DMS153 treated with DMSO at 0.1 percent for 48 hours (cell line): ENCODE measurements at regions not wholly inside any gene's neighbourhood (a gene's known extent, or its start where the extent isn't known, plus 50 kb on each side); places are given as distances from the start of the nearest gene placed in this dataset.
A peak's percentile ranks its signal among the peaks of the same experiment; 100 is the strongest.

Experiments
- DNase-seq: peaks from one replicate; lab custom pipeline; 2025; ENCODE audit not compliant: unreplicated experiment; lab: John Stamatoyannopoulos, UW

DNA sequence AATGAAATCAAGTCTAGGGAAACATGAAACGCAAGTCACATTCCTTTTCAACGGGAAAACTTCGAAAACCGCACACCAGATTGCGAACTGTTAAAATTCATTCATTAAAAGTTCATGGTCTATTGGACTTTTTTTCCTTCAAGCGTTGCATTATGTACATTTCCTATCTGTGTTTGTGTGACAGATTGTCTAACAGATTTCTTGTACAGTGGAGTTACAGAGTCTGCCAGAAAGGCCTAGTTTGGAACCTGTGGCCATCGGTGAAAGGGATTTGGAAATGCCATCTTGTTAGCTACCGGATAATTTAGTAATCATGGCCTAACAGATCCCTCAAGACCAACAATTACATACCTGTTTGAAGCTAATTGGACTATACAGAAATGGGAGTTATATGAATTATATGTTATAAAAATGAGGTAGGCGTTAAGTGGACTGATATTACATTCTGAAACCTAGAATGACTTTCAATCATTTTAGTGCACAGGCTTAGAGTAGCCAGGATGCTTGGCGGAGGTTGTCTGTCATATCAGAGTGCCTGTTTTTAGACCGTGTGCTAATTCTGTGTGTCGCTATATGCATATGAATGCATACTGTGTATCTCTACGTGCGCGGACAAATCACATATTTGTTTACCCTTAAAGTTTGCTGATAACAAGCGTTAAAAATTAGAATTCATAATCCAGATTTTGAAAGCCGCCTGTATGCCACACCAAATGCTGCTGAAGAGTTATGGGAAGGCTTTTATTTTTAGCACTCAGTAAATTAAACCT lies 885.4 kb upstream of the RBFOX1 start:
- DNase-seq = no peak

DNA sequence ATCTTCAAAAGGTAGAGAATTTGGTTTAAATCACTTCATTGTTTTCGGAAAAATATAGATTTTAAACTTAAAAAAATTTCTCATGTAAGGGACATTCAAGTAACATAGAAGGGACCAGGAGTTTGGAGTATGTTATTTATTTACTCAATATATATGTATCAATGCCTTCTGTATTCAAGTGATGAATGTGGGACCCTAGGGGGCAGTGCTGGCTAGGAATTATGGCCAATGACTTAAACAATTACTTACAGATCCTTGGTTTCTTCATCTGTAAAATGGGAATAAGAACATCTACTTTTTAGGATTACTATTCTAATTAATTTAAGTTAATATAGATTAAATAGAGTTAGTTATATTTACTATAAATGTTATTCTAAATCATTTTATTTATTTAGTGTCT lies 886.3 kb upstream of the RBFOX1 start:
- DNase-seq = no peak

DNA sequence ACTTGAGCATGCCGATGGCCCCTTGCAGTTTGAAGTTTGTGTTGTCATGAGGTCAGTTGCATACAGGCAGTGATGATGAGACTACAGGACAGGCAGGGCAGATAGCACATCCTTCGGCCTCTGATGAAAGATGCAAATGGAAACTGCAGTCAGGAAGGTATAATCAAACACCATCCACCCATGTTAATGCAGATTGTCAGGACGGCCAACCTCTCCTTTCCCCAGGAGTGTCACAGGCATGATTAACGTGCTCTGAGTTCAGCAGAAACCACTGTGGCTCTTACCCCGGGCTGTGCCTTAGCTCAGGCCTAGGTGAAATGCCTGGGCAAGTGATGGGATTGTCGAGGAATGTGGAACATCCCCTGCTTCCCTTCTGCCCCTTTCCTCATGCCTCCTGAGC lies 893.5 kb upstream of the RBFOX1 start:
- no peak for DNase-seq

DNA sequence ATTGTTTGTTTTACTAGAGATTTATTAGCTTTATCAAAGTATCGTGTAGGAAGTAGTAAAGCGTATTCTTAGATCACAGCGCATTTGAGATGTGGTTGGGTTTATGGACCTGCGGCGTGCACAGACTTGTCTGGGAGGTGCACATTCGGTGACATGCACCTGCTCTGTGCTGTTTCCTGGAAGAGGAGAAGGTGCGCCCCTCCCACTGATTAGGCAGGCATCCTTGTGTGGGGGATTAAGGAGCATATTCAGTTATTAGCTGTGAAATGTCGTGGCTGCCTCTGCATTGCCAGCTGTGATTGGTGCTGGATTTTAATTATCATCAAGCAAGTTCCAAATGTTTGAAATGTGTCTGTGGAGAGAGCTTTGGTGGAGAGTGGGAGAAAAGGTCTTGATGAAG lies 903.8 kb upstream of the RBFOX1 start:
- DNase-seq = peak; percentile 92

DNA sequence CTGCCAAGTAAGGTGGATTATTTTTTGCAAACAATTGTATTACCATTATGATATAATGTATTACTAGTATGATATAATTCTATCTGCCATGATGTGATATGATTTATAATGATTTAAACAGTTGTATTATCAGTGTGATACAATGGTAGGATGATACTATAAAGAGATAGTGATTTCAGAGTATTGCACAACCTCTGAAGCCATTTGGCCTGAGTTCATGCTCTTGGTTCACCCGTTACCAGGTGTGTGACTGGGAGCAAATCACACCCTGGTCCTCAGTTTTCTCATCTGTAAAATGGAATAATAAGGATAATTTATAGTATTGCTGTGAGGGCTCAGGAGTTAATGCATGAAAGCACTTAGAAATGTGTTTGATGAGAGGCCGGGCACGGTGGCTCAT lies 905.0 kb upstream of the RBFOX1 start:
- DNase-seq = no peak

DNA sequence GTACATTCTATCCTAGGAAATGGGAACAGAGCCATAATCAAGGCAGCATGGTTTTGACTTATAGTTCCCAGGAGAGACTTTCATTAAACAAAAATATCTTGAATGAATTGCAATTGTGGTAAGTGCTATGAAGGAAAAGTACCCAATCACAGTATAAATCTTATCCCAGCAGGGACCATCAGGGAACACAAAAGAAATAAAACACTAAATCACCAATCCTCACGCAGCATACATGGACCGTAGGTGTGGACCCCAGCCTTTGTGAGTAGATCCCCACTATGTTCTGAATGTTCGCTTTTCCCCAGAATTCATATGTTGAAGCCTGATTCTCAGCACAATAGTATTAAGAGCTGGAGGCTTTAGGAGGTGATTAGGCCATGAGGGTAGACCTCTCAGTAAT lies 925.0 kb upstream of the RBFOX1 start:
- DNase-seq = no peak

DNA sequence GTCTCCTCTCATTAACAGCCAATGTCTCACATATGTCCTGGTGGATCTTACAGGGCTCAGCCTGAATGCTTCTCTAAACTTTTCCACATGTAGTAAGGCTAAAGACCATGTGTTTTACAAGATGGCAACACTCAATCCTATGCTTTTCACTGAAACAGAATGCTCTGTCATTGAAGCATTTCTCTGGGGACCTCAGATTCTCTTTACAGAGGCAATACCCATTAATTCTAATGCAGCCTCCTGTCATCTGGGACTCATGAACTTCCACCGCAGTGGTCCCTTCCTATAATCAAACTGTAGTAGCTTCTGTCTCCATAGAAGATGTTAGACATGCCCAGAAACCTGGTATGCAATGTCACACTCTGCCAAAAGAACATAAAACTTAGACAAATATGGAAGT lies 926.6 kb upstream of the RBFOX1 start:
- no peak for DNase-seq

DNA sequence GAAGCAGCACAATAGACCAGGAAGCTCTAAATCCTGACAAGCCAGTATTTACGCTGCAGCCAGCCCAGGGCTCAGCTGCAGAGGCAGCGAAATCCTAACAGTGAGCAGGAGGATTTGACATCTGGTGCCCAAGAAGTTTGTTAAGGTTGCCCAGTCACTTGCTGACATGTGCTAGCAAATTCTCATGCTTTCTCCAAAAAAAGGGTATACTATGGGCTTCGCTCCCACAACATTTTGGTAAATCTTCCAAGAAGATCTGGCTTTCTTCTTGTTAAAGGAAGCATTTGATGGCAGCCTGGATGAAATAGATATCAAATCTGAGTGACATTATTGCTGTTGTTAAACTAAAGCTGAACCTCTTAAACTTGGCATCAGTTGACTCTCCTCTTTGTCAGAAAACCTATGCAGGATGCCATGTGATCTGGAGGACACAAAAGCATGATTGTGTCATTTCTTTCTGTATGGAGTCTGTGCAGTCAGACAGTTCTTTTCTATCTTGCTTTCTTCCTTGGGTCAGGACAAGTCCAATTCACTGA lies 949.7 kb upstream of the RBFOX1 start:
- no peak for DNase-seq

DNA sequence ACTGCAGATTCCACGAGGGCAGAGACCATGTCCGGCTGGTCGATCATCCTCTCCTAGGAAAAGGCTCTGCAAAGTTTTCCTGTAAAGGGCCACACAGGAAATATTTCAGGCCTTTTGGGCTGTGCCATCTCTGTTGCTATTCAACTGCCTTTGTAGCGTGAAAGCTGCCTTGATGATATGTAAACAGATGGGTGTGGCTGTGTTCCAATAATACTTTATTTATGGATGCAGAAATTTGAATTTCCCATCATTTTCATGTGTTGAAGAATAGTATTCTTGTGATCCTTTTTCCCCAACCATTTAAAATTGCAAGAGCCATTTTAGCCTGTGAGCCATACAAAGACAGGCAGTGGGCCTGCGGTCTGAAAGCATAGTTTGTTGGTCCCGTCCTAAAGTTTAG lies 950.7 kb upstream of the RBFOX1 start:
- no peak for DNase-seq

DNA sequence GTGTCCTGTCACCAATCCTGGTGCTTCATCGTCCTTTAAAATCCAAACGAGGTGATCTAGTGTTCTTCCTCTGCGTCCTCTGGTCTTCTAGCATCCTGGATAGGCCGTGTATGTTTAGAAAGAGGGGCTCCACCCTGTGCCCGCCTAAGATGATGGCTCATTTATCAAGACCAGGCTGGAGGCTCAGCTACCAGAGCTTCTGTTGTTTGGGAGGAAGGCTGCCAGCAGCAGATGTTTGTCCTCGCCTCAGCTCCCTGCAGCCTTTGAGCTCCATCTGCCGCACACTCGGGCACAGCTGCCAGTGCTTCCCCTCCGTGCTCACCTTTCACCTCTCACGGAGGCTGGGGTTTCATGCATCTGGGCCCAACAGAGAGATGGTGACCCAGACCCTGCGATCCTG lies 954.7 kb upstream of the RBFOX1 start:
- no peak for DNase-seq

DNA sequence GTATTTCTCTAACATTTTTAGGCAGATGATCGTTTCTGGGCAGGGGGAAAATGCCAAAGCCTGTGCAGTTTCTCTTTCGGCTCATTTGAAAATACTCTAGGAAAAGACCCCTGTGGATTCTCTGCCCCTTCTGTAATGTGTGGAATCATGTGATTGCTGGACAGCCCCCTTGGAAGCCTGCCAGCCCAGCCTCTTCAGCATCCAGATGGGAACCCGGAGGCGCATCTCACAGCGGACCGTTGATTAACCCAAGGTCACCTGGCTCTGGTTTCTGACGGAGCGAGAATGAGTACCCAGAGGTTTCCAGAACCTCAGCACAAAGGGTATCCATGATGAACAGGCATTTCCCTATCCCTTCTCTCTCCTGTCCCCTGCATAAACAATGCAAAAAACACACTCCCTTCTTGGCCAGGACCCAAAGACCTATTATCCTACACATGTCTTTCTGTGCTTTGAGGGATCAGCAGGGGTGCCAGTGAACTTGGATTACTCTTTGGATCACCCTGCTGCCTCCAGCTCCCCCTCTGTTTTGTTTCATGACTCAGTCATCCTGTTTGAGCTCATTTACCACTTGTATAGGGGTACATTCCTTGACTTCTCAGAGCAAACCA lies 957.1 kb upstream of the RBFOX1 start:
- peak; percentile 53 for DNase-seq

DNA sequence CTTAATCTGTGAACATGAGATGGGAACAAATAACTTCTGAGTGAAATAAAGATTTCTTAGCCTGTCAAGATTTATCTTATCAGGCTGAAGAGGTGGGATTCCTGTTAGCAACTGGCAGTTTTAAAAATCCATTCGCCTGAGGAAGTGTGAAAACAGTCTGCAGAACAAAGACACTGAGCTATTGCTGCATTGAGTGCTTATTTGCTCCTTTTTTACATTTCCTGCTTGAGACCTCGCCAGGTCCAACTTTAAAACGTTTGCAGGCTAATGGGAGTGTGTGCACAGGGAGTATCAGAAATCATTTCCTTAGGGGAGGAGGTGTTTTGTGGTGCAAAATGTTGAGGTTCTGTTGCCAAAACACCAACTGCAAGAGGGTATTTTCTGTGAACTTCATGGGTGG lies 957.8 kb upstream of the RBFOX1 start:
- peak; percentile 65 for DNase-seq

DNA sequence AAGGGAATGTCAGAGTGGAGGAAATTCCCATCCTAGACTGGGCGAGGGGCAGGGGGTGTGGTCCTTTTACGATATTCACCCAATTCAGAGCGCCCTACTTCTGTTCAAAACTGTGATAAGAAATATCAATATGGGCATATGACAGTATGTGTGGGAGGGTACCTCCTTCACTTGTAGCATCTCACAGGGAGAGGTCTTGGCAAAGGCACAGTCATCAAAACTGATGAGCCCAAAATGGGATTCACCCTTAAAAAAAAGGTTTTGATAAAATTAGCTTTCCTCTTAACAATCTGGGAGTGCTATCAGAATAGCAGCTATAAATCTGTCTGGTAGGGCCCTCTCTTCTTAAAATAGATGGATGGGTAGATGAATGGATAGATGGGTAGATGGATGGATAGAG lies 967.8 kb upstream of the RBFOX1 start:
- DNase-seq = no peak

DNA sequence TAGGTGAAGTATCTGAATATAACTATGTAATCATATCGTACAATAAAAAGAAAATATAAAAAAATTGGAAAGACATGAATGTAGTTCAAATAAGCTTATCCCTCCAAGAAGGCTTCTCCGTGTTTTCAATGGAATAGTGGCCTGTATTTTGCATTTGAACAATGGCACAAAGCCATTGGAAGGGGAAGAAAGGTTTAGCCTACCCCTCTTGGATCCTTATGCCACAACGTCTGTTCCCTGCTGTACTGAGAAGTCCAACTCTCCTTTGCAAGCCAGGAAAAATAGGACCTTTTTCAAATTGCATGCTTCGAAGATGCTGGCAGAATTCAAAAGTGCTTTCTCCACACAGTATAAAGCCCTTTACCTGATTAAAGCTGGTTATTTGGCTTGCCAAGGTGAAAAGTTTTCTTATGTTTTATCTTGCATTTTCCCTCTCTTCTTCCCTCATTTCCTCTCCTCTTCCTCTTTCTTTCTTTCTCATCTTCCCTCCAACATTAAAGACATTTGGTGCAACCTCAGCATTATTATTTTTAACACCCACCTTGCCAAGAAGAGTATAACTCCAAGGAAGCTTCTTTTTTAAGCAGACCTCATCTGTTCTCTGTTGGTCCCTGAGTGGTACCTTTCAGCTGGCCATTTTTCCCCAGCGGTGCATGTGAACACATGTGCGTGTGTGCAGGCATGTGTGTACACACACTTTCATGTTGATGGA lies 968.6 kb upstream of the RBFOX1 start:
- DNase-seq = no peak

DNA sequence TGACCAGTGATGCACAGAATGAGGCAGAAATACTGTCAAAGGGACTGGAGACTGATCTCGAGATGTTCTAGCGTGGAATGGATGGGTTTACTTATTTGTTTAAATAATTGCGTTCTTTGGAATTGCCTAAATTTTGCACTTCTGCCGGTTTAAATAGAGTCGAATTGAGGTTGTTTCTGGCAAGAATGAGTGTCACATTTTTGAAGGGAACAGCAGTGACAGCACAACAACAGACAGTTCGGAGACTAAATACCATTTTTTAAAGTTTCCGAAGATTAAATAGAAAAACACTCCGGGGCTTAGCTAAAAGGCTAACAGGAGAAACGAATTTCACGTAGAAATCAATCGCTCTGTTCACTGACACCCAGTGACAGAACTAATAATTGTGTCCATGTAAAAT lies 969.2 kb upstream of the RBFOX1 start:
- no peak for DNase-seq

DNA sequence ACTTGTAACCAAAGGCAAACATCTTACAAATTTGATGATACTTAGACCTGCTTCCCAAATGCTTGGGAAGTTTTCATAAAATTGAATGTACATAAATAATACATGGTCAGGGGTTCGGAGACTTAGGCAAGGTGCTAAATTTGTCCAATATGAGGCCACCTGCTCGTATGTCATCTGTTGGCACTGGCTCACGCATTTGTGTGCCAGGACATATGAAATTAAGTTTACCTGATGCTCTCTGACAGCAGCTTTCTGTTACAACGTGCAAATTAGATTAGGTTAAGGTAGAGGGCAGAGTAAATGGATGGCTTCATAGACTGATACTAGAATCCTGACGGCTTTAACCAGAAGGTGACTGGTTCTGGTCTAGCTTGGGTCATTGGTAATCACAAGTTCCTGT lies 970.3 kb upstream of the RBFOX1 start:
- DNase-seq = no peak

DNA sequence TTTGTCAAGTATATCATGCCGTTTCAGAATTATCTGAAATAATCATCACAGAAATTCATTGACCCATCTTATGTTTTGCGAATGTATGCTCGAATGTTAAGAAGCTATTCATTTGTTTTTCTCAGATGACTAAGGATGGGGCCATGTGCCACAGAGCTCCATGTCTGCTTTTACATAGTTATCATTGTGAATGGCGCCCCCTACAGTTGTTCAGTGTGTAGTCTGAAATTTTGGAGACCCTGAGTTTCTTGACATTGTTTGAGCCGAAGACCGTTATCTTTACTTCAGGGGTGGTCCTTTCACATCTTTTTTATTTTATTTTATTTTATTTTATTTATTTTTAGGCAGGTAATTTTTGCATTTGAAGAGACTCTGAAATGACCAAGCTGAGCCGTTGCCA lies 972.0 kb upstream of the RBFOX1 start:
- DNase-seq = no peak

DNA sequence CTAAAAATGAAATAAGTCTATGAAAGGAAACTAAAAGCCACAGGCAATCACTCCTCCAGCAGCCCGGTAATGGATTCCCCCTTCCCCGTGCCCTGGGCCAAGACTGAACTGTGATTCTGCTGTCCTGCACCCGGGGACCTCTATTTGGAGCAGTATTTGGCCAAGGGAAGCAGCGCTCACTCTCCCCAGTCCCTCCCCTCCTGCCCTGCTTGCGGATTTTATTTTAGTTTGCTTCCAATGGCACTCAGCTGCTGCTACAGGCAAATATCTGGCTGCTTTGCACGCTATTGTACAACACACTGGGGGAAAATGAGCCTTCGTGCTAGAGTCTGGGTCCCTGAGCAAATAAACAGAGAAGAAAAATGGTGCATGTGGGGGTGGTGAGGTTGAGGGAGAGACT lies 975.7 kb upstream of the RBFOX1 start:
- DNase-seq = no peak

DNA sequence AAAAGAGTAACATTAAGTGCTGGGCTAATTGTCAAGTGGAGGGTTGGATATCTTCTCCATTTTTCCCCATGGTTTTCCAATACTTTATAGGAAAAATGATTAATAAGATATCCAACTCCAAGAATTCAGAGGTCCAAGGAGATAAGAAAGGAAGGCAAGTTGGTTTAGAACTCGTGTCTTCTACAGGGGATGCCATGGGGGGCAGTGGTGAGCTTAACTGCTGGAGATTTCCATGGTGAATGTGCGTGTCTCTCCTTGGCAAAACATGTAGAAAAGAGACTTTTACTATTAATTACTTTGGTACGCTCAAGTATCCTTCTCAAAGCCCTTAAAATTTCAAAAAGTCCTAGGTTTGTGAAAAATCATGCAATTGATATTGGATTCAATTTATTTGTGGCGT lies 982.9 kb upstream of the RBFOX1 start:
- DNase-seq = no peak

DNA sequence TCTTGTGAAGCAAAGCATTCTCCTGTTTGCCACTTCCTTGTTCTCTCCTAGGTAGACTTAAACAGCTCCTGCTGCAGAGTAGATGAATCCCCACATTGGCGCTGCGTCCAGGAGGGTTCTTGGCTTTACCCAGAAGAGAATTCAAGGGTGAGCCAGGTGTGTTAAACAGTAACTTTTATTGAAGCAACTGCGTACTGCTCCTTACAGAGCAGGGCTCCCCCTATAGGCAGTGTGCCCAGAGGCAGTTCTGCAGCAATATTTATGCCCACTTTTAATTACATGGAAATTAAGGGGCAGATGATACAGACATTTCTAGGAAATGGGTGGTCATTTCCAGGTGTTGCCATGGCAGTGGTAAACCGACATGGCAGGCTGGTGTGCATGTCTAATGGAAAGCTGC lies 987.6 kb upstream of the RBFOX1 start:
- DNase-seq = no peak

DNA sequence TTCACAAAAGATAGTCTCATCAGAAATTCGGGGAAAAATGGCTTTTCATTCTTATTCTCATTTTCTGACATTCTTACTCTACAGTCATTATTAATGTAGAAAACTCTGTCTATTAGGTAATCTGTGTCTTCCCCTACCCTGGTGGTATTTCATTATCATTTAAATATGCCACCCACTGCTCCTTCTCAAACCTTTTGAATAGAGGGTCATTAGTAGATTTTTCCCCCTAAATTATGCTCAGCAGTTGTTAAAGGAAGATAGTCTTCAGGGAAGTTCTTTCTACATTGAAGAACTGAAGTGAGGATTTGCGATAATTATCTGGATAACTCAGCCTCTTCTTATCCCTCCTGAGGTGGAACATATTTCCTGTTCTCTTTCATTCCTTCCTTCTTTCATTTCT lies 989.5 kb upstream of the RBFOX1 start:
- DNase-seq = no peak

DNA sequence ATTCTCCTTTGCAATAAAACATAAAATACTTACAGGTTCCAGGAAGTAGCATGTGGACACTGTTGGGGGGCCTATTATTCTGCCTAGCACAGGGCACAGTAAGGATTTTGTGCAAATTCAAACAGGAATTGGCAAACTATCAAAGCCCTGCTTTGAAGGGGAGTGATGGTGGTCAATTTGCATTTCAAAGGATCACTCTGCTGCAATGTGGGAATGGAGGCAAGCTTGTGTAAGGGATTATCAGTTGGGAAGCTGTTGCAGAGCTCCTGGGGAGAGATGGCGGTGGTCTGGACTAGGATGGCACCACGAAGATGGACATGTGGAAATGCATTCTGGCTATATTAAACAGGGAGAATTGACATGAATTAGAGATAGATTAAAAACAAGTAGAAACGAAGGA lies 990.7 kb upstream of the RBFOX1 start:
- DNase-seq = no peak
